H1 (cell line): ENCODE measurements at regions not wholly inside any gene's neighbourhood (a gene's known extent, or its start where the extent isn't known, plus 50 kb on each side); places are given as distances from the start of the nearest gene placed in this dataset.

ENCODE experiments used
- ATF2 ChIP-seq: IDR thresholded peaks from 2 replicates; pipeline ENCODE4 v1.6.1; 2012; ENCODE audit warnings: low read length, inconsistent platforms
- CHD7 ChIP-seq: fragments of 300-600 bp; sonication (generic); IDR thresholded peaks from 2 replicates; pipeline ENCODE4 v1.7.1; 2012; ENCODE audit warnings: low read length, moderate library complexity, mild to moderate bottlenecking, inconsistent platforms; ENCODE audit not compliant: insufficient replicate concordance
- E2F6 ChIP-seq: IDR thresholded peaks from 2 replicates; pipeline ENCODE4 v1.6.1; 2012; ENCODE audit warnings: inconsistent platforms
- EP300 ChIP-seq, 2 experiments: IDR thresholded peaks; 1 replicate in 1 of 2; 2 replicates in 1 of 2; pipeline ENCODE4 v1.6.1; 2011 to 2012; ENCODE audit warnings: low read depth in 2 of 2, low read length in 2 of 2, mild to moderate bottlenecking in 2 of 2, borderline replicate concordance in 1 of 2, inconsistent platforms in 1 of 2, moderate library complexity in 1 of 2
- KDM1A ChIP-seq: fragments of 200-600, 300-600 bp; sonication (generic); IDR thresholded peaks from 2 replicates; pipeline ENCODE4 v1.7.1; 2016; ENCODE audit warnings: mild to moderate bottlenecking, low read length, borderline replicate concordance
- POLR2AphosphoS5 ChIP-seq: IDR thresholded peaks from 2 replicates; pipeline ENCODE4 v1.6.1; 2011; ENCODE audit warnings: low read depth, low read length
- RFX5 ChIP-seq: IDR thresholded peaks from 2 replicates; pipeline ENCODE4 v1.6.1; 2011; ENCODE audit warnings: low read depth, low read length, improper control_type of control experiment, borderline replicate concordance

- TF ChIP-seq CHD7 (no peak), POLR2AphosphoS5 (no peak), RFX5 (no peak), E2F6 (no peak), EP300 (IDR thresholded peaks at IDR 0.05; ENCODE audit: borderline replicate concordance in 1 of 2, low read depth in 2 of 2, low read length in 2 of 2) (no peak), ATF2 (no peak), KDM1A (no peak)
Observed at GRCh38 chr11:105398636-105399035, 211.2 kb upstream of the GRIA4 start (continued).
